HG03025 (cell line): ENCODE measurements at regions not wholly inside any gene's neighbourhood (a gene's known extent, or its start where the extent isn't known, plus 50 kb on each side); places are given as distances from the start of the nearest gene placed in this dataset.
A peak's percentile ranks its signal among the peaks of the same experiment; 100 is the strongest.

ENCODE experiments used
- ATAC-seq: cut with Tn5 transposase; IDR thresholded peaks from one replicate; pipeline ENCODE4 v1.9.1; 2021; ENCODE audit warnings: mild to moderate bottlenecking, moderate library complexity; ENCODE audit not compliant: unreplicated experiment, low FRiP score

DNA sequence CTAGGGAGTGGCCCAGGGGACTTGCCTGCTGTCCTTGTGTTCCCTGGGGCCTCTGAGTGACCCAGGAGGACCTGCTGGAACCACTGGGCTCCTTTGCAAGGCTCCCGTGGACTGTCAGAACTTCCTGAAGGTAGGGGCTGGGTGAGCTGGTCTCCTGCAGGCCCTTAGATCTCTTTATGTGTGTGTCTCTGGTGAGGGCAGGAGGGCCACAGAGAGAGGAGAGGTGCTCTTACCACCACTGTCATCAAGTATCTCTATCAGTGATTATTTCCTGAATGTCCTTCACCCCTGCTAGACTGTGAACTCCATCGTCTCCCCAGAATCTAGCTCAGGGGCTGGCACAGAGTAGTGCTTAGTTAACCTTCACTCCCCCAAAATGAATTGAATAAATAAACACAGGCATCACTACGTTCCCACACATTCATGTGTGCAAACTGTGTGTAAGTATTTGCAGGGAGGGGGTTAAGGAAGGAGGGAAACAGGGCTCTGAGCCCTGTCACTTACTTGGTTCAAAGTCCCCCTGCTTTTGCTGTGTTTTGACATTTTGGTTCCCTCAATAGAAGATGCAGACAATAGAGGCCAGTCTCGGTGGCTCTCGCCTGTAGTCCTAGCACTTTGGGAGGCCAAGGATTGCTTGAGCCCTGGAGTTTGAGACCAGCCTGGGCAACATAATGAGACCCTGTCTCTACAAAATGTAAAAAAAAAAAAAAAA, 100.8 kb upstream of the HAAO start:
- no peak for ATAC-seq

GRCh38 chr2:42890791-42891355, 98.5 kb upstream of the HAAO start:
- ATAC-seq, result no peak

GRCh38 chr2:42888321-42889245, 96.2 kb upstream of the HAAO start:
- ATAC-seq, result no peak

DNA sequence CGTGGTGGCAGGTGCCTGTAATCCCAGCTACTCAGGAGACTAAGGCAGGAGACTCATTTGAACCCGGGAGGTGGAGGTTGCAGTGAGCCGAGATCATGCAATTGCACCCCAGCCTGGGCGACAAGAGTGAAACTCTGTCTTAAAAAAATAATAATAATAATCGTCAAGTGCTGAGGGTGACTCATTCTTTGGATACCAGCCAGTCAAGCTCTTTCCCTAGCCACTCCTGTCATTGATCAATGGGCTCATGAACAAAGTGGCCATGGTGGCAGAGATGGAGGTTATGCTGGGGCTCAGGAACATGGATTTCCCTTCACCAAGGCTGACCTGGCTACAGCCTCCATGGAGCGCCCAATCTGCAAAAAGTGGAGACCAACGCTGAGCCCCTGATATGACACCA, 94.5 kb upstream of the HAAO start:
- no peak for ATAC-seq

DNA sequence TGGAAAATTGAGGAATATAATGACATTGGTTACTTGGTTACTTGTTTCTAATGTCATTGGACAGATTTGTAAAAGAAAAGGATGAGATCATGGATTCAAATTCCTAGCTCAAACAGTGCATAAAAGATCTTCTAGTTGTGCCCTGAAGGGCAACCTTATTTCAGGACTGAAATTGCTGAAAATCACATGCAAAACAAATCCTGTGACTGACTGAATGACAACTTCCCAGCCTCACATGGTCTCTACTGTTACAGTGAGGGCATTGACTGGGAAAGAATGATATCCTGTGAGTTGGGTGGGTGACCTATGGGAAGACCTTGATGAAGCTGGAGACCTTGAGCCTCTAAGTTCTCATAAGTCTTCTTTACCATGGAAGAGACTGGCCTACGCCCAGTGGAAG, 90.4 kb upstream of the HAAO start:
- ATAC-seq, result no peak

DNA sequence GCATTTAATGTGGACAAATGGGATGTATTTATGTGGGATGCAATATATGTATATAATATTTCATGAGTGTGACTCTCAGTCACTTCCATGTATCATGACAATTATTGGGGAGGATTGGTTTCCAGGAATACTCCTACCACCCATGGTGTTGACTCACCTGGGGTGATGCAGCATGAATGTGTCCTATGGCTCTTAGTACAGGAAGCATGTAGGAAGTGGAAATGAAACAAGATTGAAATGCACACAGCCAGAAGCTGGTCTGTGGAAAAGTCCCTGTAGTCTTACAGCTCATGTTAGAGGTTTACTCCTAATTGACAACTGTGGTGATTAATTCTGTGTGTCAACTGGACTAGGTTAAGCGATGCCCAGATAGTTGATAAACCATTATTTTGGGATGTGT, 89.3 kb upstream of the HAAO start:
- no peak for ATAC-seq

- ATAC-seq, result no peak
Observed at GRCh38 chr2:42880738-42881690, 88.6 kb upstream of the HAAO start.

DNA sequence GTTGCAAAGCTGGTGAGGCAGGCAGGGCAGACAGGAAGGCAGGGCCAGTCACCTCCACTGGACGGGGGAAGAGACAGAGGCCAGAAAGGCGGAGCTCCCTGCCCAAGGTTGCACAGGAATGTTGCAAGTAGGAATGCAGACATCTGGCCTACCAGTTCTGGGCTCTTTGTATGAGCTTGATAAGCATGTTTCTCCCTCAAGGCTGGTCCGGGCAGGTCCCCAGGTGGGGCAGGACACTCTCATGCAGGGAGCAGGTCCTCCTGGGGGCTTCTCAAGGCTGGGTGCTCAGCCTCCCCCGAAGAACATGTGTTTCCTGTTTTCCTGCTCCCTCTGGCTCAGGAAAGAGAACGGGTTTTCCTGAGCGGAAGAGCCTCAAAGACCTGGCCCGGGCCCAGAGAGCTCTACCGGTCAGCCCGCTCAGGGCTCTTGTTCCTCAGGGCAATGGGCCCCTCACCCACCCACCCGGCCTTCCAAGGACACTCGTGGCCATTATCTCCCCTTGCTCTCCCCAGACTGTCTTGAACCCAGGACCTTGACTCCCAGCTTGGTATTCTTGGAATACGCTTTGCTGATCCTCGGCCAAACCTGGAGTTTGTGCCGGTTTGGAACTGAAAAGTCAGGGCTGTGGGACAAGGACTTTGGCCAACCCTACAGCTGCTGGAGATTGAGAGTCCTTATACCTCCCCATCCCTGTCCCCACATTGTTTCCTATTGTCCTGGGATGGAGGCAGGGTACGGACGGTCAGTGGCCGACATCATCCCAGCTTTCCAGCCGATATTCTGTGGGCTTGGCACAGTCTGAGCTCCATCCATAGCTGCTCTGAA, 87.7 kb upstream of the HAAO start:
- ATAC-seq, result no peak

DNA sequence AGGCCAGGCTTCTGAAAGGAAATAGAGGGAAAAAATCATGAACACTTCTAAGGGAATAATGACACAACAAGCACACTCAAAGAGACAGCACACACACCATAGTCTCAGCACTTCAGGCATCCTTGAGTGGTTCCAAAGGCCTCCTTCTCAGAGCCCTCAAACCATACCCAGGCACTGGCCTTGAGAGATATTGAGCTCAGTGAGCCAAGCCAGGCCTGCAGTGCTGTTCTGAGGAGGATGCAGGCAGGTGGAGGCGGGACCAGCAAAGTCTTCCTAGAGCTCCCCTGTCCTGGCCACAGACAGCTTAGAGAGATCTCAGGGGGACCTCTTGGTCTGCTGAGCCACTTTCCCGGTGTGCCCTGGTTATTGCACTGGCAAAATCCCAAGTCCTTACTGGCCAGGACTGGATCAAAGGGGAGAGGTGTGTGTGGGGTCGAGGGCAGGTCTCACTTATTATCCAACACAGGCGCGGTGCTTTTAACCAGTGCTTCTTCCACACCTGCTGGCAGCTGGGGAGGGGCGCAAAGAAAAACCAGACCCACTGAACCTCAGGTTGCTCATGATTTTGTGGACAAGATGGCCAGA, 86.8 kb upstream of the HAAO start:
- no peak for ATAC-seq

DNA sequence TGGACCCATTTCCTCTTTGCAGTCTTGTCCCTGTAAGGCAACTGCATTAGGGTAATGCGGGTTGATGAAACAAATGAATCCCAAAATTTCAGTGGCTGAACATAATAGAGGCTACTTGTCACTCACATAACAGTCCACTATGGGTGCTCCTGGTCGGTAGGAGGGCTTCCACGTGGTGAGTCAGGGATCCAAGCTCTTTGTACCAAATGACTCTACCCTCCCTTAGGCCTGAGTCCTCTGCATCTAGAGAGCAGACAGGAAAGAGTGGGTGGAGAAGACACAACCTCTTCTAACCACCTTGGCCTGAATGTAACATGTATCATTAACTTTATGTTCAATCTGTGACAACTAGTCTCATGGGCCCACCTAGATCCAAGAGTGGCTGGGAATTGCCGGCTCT, 86.2 kb upstream of the HAAO start:
- ATAC-seq, result peak; percentile 58

GRCh38 chr2:42877936-42878335, 85.6 kb upstream of the HAAO start:
- no peak for ATAC-seq

GRCh38 chr2:42877511-42877910, 85.1 kb upstream of the HAAO start:
- no peak for ATAC-seq

GRCh38 chr2:42876326-42876751, 84.0 kb upstream of the HAAO start:
- no peak for ATAC-seq

GRCh38 chr2:42875880-42876279, 83.5 kb upstream of the HAAO start:
- no peak for ATAC-seq

- no peak for ATAC-seq
Observed at GRCh38 chr2:42874949-42875801, 82.8 kb upstream of the HAAO start.

DNA sequence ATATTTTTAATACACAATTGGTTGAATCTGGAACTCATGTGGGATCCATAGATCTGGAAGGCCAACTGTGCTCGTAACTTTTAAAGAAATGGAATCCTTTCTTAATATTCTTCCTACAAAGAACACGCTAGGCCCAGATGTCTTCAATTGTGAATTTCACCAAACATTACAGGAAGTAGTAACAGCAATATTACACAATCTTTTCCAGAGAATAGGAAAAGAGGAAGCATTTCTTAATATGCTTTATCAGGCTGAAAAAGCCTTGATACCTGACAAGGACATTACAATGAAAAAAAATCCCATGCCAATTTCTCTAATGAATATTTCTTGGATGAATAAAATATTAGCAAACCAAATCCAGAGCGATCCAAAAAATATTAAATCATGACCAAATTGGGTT, 80.3 kb upstream of the HAAO start:
- ATAC-seq, result no peak

GRCh38 chr2:42871372-42871771, 79.0 kb upstream of the HAAO start:
- no peak for ATAC-seq

- no peak for ATAC-seq
Observed at GRCh38 chr2:42868874-42869273, 76.5 kb upstream of the HAAO start.
